ENCODE measurements at regions not wholly inside any gene's neighbourhood (a gene's known extent, or its start where the extent isn't known, plus 50 kb on each side); places are given as distances from the start of the nearest gene placed in this dataset.

- no peak overlapping the region for H2BK20ac ChIP-seq (ENCODE audit: low read depth, low read length, poor library complexity, severe bottlenecking)
- H3K4me1 ChIP-seq (ENCODE audit: insufficient read depth, low read length): no peaks in the 10 kb centered on the region
- no peak for TF ChIP-seq CTCF (conservative IDR thresholded peaks at IDR 0.05)
- no peaks in the 10 kb centered on the region for H3K79me1 ChIP-seq (ENCODE audit: insufficient read depth, low read depth, low read length, poor library complexity, severe bottlenecking)
- no peaks in the 10 kb centered on the region; the same call in 1 of the 2 replicates for H3K27me3 ChIP-seq (ENCODE audit: insufficient read depth, low read length)
- no peaks in the 10 kb centered on the region for H4K20me1 ChIP-seq (ENCODE audit: control insufficient read depth, insufficient read depth, insufficient read length)
- H3K18ac ChIP-seq (ENCODE audit: insufficient read length, low read depth, low read length): peak overlapping the region; percentile 73
- H3K79me2 ChIP-seq (ENCODE audit: insufficient read depth, low read length): no peaks in the 10 kb centered on the region
- H3K9ac ChIP-seq (ENCODE audit: extremely low read depth, insufficient read length, low read length): no peak overlapping the region
- H3K23me2 ChIP-seq (ENCODE audit: insufficient read length, low read depth, low read length, poor library complexity, severe bottlenecking): peaks cover 5% of the 10 kb centered on the region
- H4K91ac ChIP-seq (ENCODE audit: insufficient read length, low read depth, low read length): no peak overlapping the region
- no peak overlapping the region for H4K8ac ChIP-seq (replicated peaks; ENCODE audit: insufficient read length, low read depth, low read length)
- H3T11ph ChIP-seq (ENCODE audit: low read length): no peak overlapping the region
- Mint-ChIP-seq H3K27me3 (ENCODE audit: low read depth) (no peaks in the 10 kb centered on the region), H3K27ac (no peak overlapping the region; a peak in 1 of 7 replicates), H3K9me3 (no peaks in the 10 kb centered on the region; a peak in 1 of 5 replicates), H3K36me3 (ENCODE audit: insufficient read depth in 1 of 3, low read depth in 3 of 3) (no peaks in the 10 kb centered on the region), H3K4me3 (peak overlapping the region in 1 of 2 experiments; percentile 72; a peak in 3 of 5 replicates), H3K4me1 (peaks cover 9 to 14% of the 10 kb centered on the region in 2 experiments)
- H3K9me3 ChIP-seq (ENCODE audit: control insufficient read depth, low read depth, low read length): no peaks in the 10 kb centered on the region
- H3K23ac ChIP-seq (ENCODE audit: insufficient read length, low read depth, low read length): no peak overlapping the region
- no peak overlapping the region for H2BK15ac ChIP-seq (ENCODE audit: low read depth, low read length)
- H3K27ac ChIP-seq (ENCODE audit: insufficient read length, low read depth, low read length): no peak overlapping the region
- no peak overlapping the region for H2BK12ac ChIP-seq (ENCODE audit: insufficient read length, low read depth, low read length)
- H2AFZ ChIP-seq (ENCODE audit: low read length): peak overlapping the region; percentile 27
- peak overlapping the region; percentile 93 for H3K14ac ChIP-seq (ENCODE audit: insufficient read depth, low read length)
- no peak overlapping the region for H3K56ac ChIP-seq (ENCODE audit: insufficient read length, low read depth, low read length)
- no peak overlapping the region for H4K5ac ChIP-seq (ENCODE audit: insufficient read length, low read depth, low read length)
- peak; percentile 48 for DNase-seq
- no peak overlapping the region for H3K4ac ChIP-seq (ENCODE audit: low read depth, low read length)
- H3K4me2 ChIP-seq (ENCODE audit: insufficient read depth, insufficient read length, low read length): peak overlapping the region; percentile 13
- WGBS (ENCODE audit: extremely low coverage, insufficient read length, low lambda C conversion rate): no CpG with 5 or more reads among the region's 56 CpGs
- no peak overlapping the region for H2BK120ac ChIP-seq (ENCODE audit: low read depth, low read length, poor library complexity, severe bottlenecking)
- no peak overlapping the region for H2BK5ac ChIP-seq (ENCODE audit: insufficient read length, low read length)
- no peak overlapping the region for H2AK5ac ChIP-seq (ENCODE audit: insufficient read length, low read length)
Observed at GRCh38 chr13:20301403-20302071, 69.4 kb upstream of the GJB6 start.
